ENCODE measurements at regions not wholly inside any gene's neighbourhood (a gene's known extent, or its start where the extent isn't known, plus 50 kb on each side); places are given as distances from the start of the nearest gene placed in this dataset.
"Not testable (repeated sequence)": the region's sequence is repeated elsewhere in the genome, so short reads cannot be mapped to it uniquely, and the experiment has no call there.

- H3K36me3 Mint-ChIP-seq (ENCODE audit: low read depth); H3K27ac Mint-ChIP-seq; H3K4me1 Mint-ChIP-seq (ENCODE audit: low read depth); DNase-seq (ENCODE audit: low spot score); H3K9me3 Mint-ChIP-seq; H3K4me3 Mint-ChIP-seq (ENCODE audit: low read depth); intact Hi-C loops (cut with micrococcal nuclease); H3K27me3 Mint-ChIP-seq (ENCODE audit: low read depth): not testable (repeated sequence)
Observed at GRCh38 chr9:40196165-40196714, 840.8 kb downstream of the SPATA31A1 start.

- H3K4me3 Mint-ChIP-seq (ENCODE audit: low read depth); H3K36me3 Mint-ChIP-seq (ENCODE audit: low read depth); H3K9me3 Mint-ChIP-seq; DNase-seq (ENCODE audit: low spot score); intact Hi-C loops (cut with micrococcal nuclease); H3K27me3 Mint-ChIP-seq (ENCODE audit: low read depth); H3K4me1 Mint-ChIP-seq (ENCODE audit: low read depth); H3K27ac Mint-ChIP-seq: not testable (repeated sequence)
Observed at GRCh38 chr9:40196803-40197202, 841.3 kb downstream of the SPATA31A1 start.

- DNase-seq (ENCODE audit: low spot score); H3K36me3 Mint-ChIP-seq (ENCODE audit: low read depth); H3K27ac Mint-ChIP-seq; H3K4me1 Mint-ChIP-seq (ENCODE audit: low read depth); H3K4me3 Mint-ChIP-seq (ENCODE audit: low read depth); H3K27me3 Mint-ChIP-seq (ENCODE audit: low read depth); intact Hi-C loops (cut with micrococcal nuclease); H3K9me3 Mint-ChIP-seq: not testable (repeated sequence)
Observed at GRCh38 chr9:40221596-40222233, 866.2 kb downstream of the SPATA31A1 start.

GRCh38 chr9:40222617-40223200 lies 867.2 kb downstream of the SPATA31A1 start:
- H3K36me3 Mint-ChIP-seq (ENCODE audit: low read depth); H3K4me3 Mint-ChIP-seq (ENCODE audit: low read depth); H3K4me1 Mint-ChIP-seq (ENCODE audit: low read depth); H3K27ac Mint-ChIP-seq; H3K9me3 Mint-ChIP-seq; H3K27me3 Mint-ChIP-seq (ENCODE audit: low read depth); DNase-seq (ENCODE audit: low spot score); intact Hi-C loops (cut with micrococcal nuclease): not testable (repeated sequence)

GRCh38 chr9:40223353-40223752 lies 867.9 kb downstream of the SPATA31A1 start:
- DNase-seq (ENCODE audit: low spot score) = peak; percentile 8
- H3K4me3 Mint-ChIP-seq (ENCODE audit: low read depth); intact Hi-C loops (cut with micrococcal nuclease): not testable (repeated sequence)

More at GRCh38 chr9:40223353-40223752, 867.9 kb downstream of the SPATA31A1 start:
- not testable (repeated sequence) for H3K27me3 Mint-ChIP-seq (ENCODE audit: low read depth); H3K4me1 Mint-ChIP-seq (ENCODE audit: low read depth); H3K27ac Mint-ChIP-seq; H3K36me3 Mint-ChIP-seq (ENCODE audit: low read depth); H3K9me3 Mint-ChIP-seq
